Endothelial cell of umbilical vein (primary cell): ENCODE measurements at regions not wholly inside any gene's neighbourhood (a gene's known extent, or its start where the extent isn't known, plus 50 kb on each side); places are given as distances from the start of the nearest gene placed in this dataset.

ENCODE experiments used
- BruUV-seq: library from RNA; stranded (reverse); fragments of 400-500 nt; replicated peaks from 2 replicates; lab custom pipeline; 2021; lab: Mats Ljungman, UMichigan
- CTCF ChIA-PET: fragments of 300-600, 350-600 bp; sonication (Branson Sonifier 250); formaldehyde crosslinking; loops from one replicate; lab custom pipeline; 2021; ENCODE audit warnings: antibody characterized with exemption, inconsistent platforms; lab: Charles Lee
- POLR2A ChIA-PET: fragments of 300-600, 350-600 bp; sonication (Branson Sonifier 250); formaldehyde crosslinking; loops from one replicate; lab custom pipeline; 2021; ENCODE audit warnings: antibody characterized with exemption, inconsistent platforms; lab: Charles Lee
- DNase-seq: peaks from one replicate; pipeline ENCODE4 v3.0.0-alpha.2; 2011; ENCODE audit warnings: low read depth, low spot score
- FAIRE-seq: peaks from 2 replicates; lab custom pipeline; 2011; peaks lifted over from hg19 to GRCh38; lab: Jason Lieb, UNC
- H2AFZ ChIP-seq: 2 replicates; pipeline ENCODE4 v1.6.0; 2012; ENCODE audit warnings: low read depth, low read length, control low read depth, inconsistent platforms
- H3K27ac ChIP-seq: 2 replicates; pipeline ENCODE4 v1.5.1; 2011; ENCODE audit warnings: low read depth, mild to moderate bottlenecking, control low read depth, low read length, moderate library complexity; ENCODE audit not compliant: insufficient read depth
- H3K27me3 ChIP-seq, 2 experiments: 2 replicates each; pipeline versions ENCODE4 v1.6.0 to v1.6.1; 2011; ENCODE audit warnings: low read length in 2 of 2, mixed read lengths in 1 of 2; ENCODE audit not compliant: control insufficient read depth in 2 of 2, insufficient read depth in 2 of 2
- H3K36me3 ChIP-seq, 2 experiments: 2 replicates in 1 of 2; 3 replicates in 1 of 2; pipeline ENCODE4 v1.5.1; 2011; ENCODE audit warnings: low read length in 2 of 2, mild to moderate bottlenecking in 1 of 2, moderate library complexity in 1 of 2; ENCODE audit not compliant: control insufficient read depth in 2 of 2, insufficient read depth in 2 of 2; ENCODE audit errors: extremely low read depth in 1 of 2
- H3K4me1 ChIP-seq: 3 replicates; pipeline ENCODE4 v1.5.1; 2011; ENCODE audit warnings: mild to moderate bottlenecking, low read length; ENCODE audit not compliant: control insufficient read depth, insufficient read depth; ENCODE audit errors: extremely low read depth
- H3K4me2 ChIP-seq: 2 replicates; pipeline ENCODE4 v1.6.1; 2011; ENCODE audit warnings: low read length, control low read depth, mixed read lengths; ENCODE audit not compliant: insufficient read depth
- H3K4me3 ChIP-seq, 3 experiments: fragments of 200-600 bp in 1 of 3; sonication (generic), shearing (Covaris generic) in 1 of 3; replicated peaks in 1 of 3; 2 replicates each; pipeline ENCODE4 v1.5.1; 2011 to 2016; ENCODE audit warnings: control low read depth in 3 of 3, low read length in 3 of 3, mild to moderate bottlenecking in 2 of 3, inconsistent platforms in 1 of 3, low read depth in 1 of 3, moderate library complexity in 1 of 3; ENCODE audit not compliant: insufficient read depth in 1 of 3
- H3K79me2 ChIP-seq: 2 replicates; pipeline ENCODE4 v1.6.0; 2012; ENCODE audit warnings: low read length, inconsistent platforms; ENCODE audit not compliant: control insufficient read depth, insufficient read depth
- H3K9ac ChIP-seq: replicated peaks from 2 replicates; pipeline ENCODE3; 2011; ENCODE audit warnings: low read length, control low read depth; ENCODE audit not compliant: insufficient read depth; ENCODE audit errors: extremely low read depth
- H3K9me1 ChIP-seq: replicated peaks from 3 replicates; pipeline ENCODE4 v1.6.0; 2011; ENCODE audit warnings: mild to moderate bottlenecking, low read length; ENCODE audit not compliant: control insufficient read depth, insufficient read depth; ENCODE audit errors: extremely low read depth
- H3K9me3 ChIP-seq: replicated peaks from 2 replicates; pipeline ENCODE4 v1.5.1; 2012; ENCODE audit warnings: low read length, inconsistent platforms; ENCODE audit not compliant: control insufficient read depth, insufficient read depth
- H4K20me1 ChIP-seq: replicated peaks from 2 replicates; pipeline ENCODE3; 2011; ENCODE audit warnings: mild to moderate bottlenecking, low read length; ENCODE audit not compliant: control insufficient read depth, insufficient read depth; ENCODE audit errors: extremely low read depth
- EZH2 ChIP-seq: IDR thresholded peaks from 2 replicates; pipeline ENCODE4 v1.6.1; 2012; ENCODE audit warnings: borderline replicate concordance, low read depth, mild to moderate bottlenecking, moderate library complexity, low read length, inconsistent platforms; ENCODE audit not compliant: severe bottlenecking
- FOS ChIP-seq: IDR thresholded peaks from 2 replicates; pipeline ENCODE4 v1.6.1; 2011; ENCODE audit warnings: mild to moderate bottlenecking, low read length, moderate library complexity, borderline replicate concordance; ENCODE audit not compliant: insufficient read depth
- GATA2 ChIP-seq: IDR thresholded peaks from 2 replicates; pipeline ENCODE4 v1.7.0; 2011; ENCODE audit warnings: low read depth, mild to moderate bottlenecking, moderate library complexity, mixed read lengths, low read length; ENCODE audit not compliant: insufficient read length, insufficient read depth
- JUN ChIP-seq: IDR thresholded peaks from 2 replicates; pipeline ENCODE4 v1.6.1; 2011; ENCODE audit warnings: borderline replicate concordance, low read depth; ENCODE audit not compliant: insufficient read length, insufficient read depth
- MYC ChIP-seq: IDR thresholded peaks from one replicate; pipeline ENCODE4 v1.6.1; 2011; ENCODE audit warnings: mild to moderate bottlenecking, low read depth, low read length
- POLR2A ChIP-seq: IDR thresholded peaks from 2 replicates; pipeline ENCODE4 v1.6.1; 2012; ENCODE audit warnings: low read depth, mild to moderate bottlenecking, control low read depth, low read length
- POLR2AphosphoS5 ChIP-seq: IDR thresholded peaks from 2 replicates; pipeline ENCODE4 v1.6.1; 2012; ENCODE audit warnings: low read depth, mild to moderate bottlenecking, control low read depth, low read length, moderate library complexity; ENCODE audit not compliant: insufficient read depth
- dilution Hi-C: fragments of 300-500 bp; cut with MboI; formaldehyde crosslinking; loops from one replicate; pipeline ENCODE4 v1.15.0; 2019; ENCODE audit warnings: low sequenced_read_pairs; ENCODE audit not compliant: extremely low pct_ligation_motif_present
- intact Hi-C: fragments of 100-400 bp; cut with micrococcal nuclease; formaldehyde crosslinking; loops from one replicate; pipeline ENCODE4 v1.10.0; 2022
- TF ChIP-seq, protein P1 (sequence below): IDR thresholded peaks from 2 replicates; pipeline ENCODE4 v1.6.1; 2011; ENCODE audit not compliant: insufficient read depth, insufficient read length
- TF ChIP-seq, protein P2 (sequence below), 2 donors: IDR thresholded peaks; 1 replicate in 1 of 2; 2 replicates in 1 of 2; pipeline ENCODE4 v1.5.1; 2011; ENCODE audit warnings: low read length in 2 of 2, mild to moderate bottlenecking in 2 of 2, moderate library complexity in 2 of 2, control low read depth in 1 of 2, inconsistent platforms in 1 of 2, low read depth in 1 of 2; ENCODE audit not compliant: insufficient read depth in 1 of 2; ENCODE audit errors: extremely low read depth in 1 of 2

DNA sequence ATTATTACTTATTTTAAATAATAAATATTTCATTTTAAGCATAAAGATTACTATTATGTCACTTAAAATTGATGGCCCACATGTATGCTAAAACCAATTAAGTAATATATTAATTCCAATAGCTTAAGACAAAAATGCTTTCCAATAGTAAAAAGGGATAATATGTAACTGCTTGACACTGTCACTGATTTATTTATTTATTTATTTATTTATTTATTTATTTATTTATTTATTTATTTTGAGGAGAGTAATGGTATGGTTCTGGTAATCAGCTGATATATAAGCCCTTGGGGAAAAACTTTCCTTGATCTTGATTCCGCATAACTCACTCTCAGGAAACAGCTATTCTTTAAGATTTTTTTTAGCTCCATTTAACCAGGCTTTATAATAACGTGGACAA lies 903.0 kb upstream of the ATXN8OS start:
- DNase-seq (no peak), FAIRE-seq (no peak)
- H3K36me3 ChIP-seq = no peaks in the 10 kb centered on the region
- H3K4me2 ChIP-seq = no peak overlapping the region
- no TSS peak for BruUV-seq
- no peaks in the 10 kb centered on the region for H3K79me2 ChIP-seq
- H3K27me3 ChIP-seq = no peaks in the 10 kb centered on the region
- no peak overlapping the region for H3K9ac ChIP-seq
- no peaks in the 10 kb centered on the region for H3K9me3 ChIP-seq
- no peaks in the 10 kb centered on the region for H4K20me1 ChIP-seq
- no peak overlapping the region for H2AFZ ChIP-seq
- intact Hi-C loops (no loop called here), dilution Hi-C loops (no loop called here)
- H3K4me3 ChIP-seq = no peak overlapping the region
- no peaks in the 10 kb centered on the region for H3K4me1 ChIP-seq
- ChIA-PET POLR2A (interaction anchor here (0.7 kb wide), 1 partner anchor 671 kb away, joined by 8 read pairs; no protein-coding TSS in a partner anchor), CTCF (no interaction called here)
- no peak overlapping the region for H3K27ac ChIP-seq
- TF ChIP-seq EZH2 (no peak), GATA2 (no peak), FOS (no peak), POLR2A (no peak), POLR2AphosphoS5 (no peak), JUN (no peak)
- TF ChIP-seq, protein P1, sequence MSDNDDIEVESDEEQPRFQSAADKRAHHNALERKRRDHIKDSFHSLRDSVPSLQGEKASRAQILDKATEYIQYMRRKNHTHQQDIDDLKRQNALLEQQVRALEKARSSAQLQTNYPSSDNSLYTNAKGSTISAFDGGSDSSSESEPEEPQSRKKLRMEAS = no peak
- no peaks in the 10 kb centered on the region for H3K9me1 ChIP-seq

DNA sequence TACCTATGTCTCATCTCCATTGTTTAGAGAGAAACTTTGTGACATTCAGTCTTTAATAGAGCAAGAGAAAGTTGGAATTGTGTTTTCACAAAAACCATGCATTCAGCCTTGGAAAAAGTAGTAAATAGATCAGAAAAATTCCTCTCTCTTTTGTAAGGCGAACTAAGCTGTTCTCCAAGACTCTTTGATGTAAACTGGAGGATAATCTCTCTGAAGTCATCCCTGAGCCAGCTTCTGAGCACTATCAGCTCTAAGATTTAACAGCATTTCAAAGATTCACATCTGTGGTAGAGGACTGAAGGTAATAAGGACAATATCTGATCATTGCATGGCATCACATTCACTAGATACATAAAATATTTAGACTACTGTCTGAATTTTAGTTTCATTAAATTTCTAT lies 904.6 kb upstream of the ATXN8OS start:
- intact Hi-C loops = no loop called here

More for the DNA sequence above, 904.6 kb upstream of the ATXN8OS start:
- H3K4me1 ChIP-seq = no peaks in the 10 kb centered on the region
- no peak overlapping the region for H3K4me3 ChIP-seq
- no peak overlapping the region for H2AFZ ChIP-seq
- DNase-seq (no peak), FAIRE-seq (no peak)
- no peaks in the 10 kb centered on the region for H3K36me3 ChIP-seq
- BruUV-seq = no TSS peak
- no peaks in the 10 kb centered on the region for H3K79me2 ChIP-seq
- TF ChIP-seq GATA2 = no peak
- TF ChIP-seq, protein P1 = no peak
- no peak for TF ChIP-seq EZH2
- no peak for TF ChIP-seq POLR2AphosphoS5
- TF ChIP-seq JUN = no peak
- TF ChIP-seq, protein P2, sequence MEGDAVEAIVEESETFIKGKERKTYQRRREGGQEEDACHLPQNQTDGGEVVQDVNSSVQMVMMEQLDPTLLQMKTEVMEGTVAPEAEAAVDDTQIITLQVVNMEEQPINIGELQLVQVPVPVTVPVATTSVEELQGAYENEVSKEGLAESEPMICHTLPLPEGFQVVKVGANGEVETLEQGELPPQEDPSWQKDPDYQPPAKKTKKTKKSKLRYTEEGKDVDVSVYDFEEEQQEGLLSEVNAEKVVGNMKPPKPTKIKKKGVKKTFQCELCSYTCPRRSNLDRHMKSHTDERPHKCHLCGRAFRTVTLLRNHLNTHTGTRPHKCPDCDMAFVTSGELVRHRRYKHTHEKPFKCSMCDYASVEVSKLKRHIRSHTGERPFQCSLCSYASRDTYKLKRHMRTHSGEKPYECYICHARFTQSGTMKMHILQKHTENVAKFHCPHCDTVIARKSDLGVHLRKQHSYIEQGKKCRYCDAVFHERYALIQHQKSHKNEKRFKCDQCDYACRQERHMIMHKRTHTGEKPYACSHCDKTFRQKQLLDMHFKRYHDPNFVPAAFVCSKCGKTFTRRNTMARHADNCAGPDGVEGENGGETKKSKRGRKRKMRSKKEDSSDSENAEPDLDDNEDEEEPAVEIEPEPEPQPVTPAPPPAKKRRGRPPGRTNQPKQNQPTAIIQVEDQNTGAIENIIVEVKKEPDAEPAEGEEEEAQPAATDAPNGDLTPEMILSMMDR (IDR thresholded peaks at IDR 0.05; ENCODE audit: extremely low read depth in 1 of 2, insufficient read depth in 1 of 2, low read depth in 1 of 2, low read length in 2 of 2) = no peak
- no peak for TF ChIP-seq POLR2A
- TF ChIP-seq MYC = no peak
- TF ChIP-seq FOS = no peak
- dilution Hi-C loops = no loop called here
- CTCF ChIA-PET = no interaction called here
- POLR2A ChIA-PET = no interaction called here
- no peak overlapping the region for H3K27ac ChIP-seq
- no peaks in the 10 kb centered on the region for H3K9me3 ChIP-seq
- no peaks in the 10 kb centered on the region for H3K27me3 ChIP-seq
- no peaks in the 10 kb centered on the region for H4K20me1 ChIP-seq
- H3K4me2 ChIP-seq = no peak overlapping the region
- no peaks in the 10 kb centered on the region for H3K9me1 ChIP-seq
- no peak overlapping the region for H3K9ac ChIP-seq
